Pancreas (tissue), 10 donors: ENCODE measurements at regions not wholly inside any gene's neighbourhood (a gene's known extent, or its start where the extent isn't known, plus 50 kb on each side); places are given as distances from the start of the nearest gene placed in this dataset.
A peak's percentile ranks its signal among the peaks of the same experiment; 100 is the strongest.

Experiments used
- ATAC-seq, 4 donors: fragments of 200-7000 bp; cut with Tn5 transposase; one replicate each; pipeline versions ENCODE4 v1.8.0 to v1.9.1; 2020; ENCODE audit warnings: mild to moderate bottlenecking in 4 of 4, moderate library complexity in 4 of 4
- DNase-seq, 6 donors: peaks; one replicate each; pipeline ENCODE4 v3.0.0-alpha.2; 2020
- FAIRE-seq: peaks from 2 replicates; lab custom pipeline; 2012; peaks lifted over from hg19 to GRCh38; lab: Jason Lieb, UNC
- H3K27ac ChIP-seq, 4 donors: fragments of 200-600 bp; sonication (generic); 1 replicate in 3 of 4; 2 replicates in 1 of 4; pipeline versions ENCODE4 v1.5.0 to v1.8.0; 2020
- H3K27me3 ChIP-seq, 4 donors: fragments of 200-600 bp; one replicate each; pipeline ENCODE4 v1.8.0; 2021
- H3K36me3 ChIP-seq, 3 donors: fragments of 200-600 bp; sonication (generic) in 1 of 3; one replicate each; pipeline versions ENCODE4 v1.5.0 to v1.8.0; 2020 to 2021
- H3K4me1 ChIP-seq, 3 donors: fragments of 200-600 bp; one replicate each; pipeline ENCODE4 v1.8.0; 2021
- H3K4me3 ChIP-seq, 4 donors: fragments of 200-600 bp; sonication (generic) in 2 of 4; one replicate each; pipeline versions ENCODE4 v1.5.0 to v1.8.0; 2020 to 2021
- H3K9me3 ChIP-seq, 4 donors: fragments of 200-600 bp; one replicate each; pipeline ENCODE4 v1.8.0; 2021
- WGBS, 2 donors: extraction: QIAGEN DNeasy Blood & Tissue Kit; methylation state at CpG; one replicate each; pipeline ENCODE4 v1.1.7; 2013; 5-methylcytosine and 5-hydroxymethylcytosine counted together
- intact Hi-C, 3 donors: fragments of 100-400 bp; cut with DNase I; formaldehyde crosslinking; loops; one replicate each; pipeline versions ENCODE4 v1.11.1 to v1.14.2; 2022
- TF ChIP-seq, protein P1 (sequence below), 4 donors: fragments of 200-600 bp; sonication (generic) in 3 of 4; IDR thresholded peaks; one replicate each; pipeline versions ENCODE4 v1.5.0 to v1.8.0; 2021; ENCODE audit warnings: antibody characterized with exemption in 4 of 4
- donor health status: healthy with polysubstance abuse.
- donor health status: DM: no; HTN: no; CAD: no; lungs with moderate emphysema.
- donor health status: DM: no; HTN: no; CAD: no.
- donor health status: control.
- donor health status: control.
- donor health status: Bipolar disorder and iron deficiency.
- donor health status: DM: yes; HTN: yes; CAD: no.
- donor health status: DM: no; HTN: no; CAD: no.
- donor health status: DM: no; HTN: no; CAD: no.
- donor health status: DM: yes; HTN: yes; CAD: no.

DNA sequence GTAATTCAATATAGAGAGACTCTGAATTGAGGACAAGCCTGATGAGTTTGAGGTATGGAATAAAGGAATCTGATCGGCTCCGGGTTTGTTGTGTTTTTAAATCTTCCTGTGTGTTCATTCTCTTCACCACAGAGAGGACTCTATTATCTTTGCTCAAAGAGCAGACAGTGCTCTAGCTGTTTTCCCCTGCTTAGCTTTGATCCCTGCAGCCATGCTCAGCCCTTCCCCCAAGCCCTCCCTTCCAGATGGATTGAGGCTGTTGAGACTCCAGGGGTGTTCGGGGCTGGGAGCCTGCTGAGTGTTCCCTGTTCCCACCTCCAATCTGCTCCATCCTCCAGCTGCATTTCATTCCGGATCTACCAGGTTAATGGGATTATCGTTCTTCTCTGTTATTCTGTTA, 74.2 kb upstream of the CXADR start:
- DNase-seq = no peak
- H3K9me3 ChIP-seq = no peaks in the 10 kb centered on the region
- H3K27ac ChIP-seq = no peak overlapping the region
- ATAC-seq = no peak
- intact Hi-C loops = no loop called here
- TF ChIP-seq, protein P1, sequence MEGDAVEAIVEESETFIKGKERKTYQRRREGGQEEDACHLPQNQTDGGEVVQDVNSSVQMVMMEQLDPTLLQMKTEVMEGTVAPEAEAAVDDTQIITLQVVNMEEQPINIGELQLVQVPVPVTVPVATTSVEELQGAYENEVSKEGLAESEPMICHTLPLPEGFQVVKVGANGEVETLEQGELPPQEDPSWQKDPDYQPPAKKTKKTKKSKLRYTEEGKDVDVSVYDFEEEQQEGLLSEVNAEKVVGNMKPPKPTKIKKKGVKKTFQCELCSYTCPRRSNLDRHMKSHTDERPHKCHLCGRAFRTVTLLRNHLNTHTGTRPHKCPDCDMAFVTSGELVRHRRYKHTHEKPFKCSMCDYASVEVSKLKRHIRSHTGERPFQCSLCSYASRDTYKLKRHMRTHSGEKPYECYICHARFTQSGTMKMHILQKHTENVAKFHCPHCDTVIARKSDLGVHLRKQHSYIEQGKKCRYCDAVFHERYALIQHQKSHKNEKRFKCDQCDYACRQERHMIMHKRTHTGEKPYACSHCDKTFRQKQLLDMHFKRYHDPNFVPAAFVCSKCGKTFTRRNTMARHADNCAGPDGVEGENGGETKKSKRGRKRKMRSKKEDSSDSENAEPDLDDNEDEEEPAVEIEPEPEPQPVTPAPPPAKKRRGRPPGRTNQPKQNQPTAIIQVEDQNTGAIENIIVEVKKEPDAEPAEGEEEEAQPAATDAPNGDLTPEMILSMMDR (IDR thresholded peaks at IDR 0.05) = no peak
- H3K4me1 ChIP-seq = peaks cover 6 to 30% (median 27%) of the 10 kb centered on the region in 3 donors
- H3K27me3 ChIP-seq = no peaks in the 10 kb centered on the region
- no peak for FAIRE-seq
- H3K4me3 ChIP-seq = no peak overlapping the region
- WGBS, 2 donors = 72 to 81% methylated on average over 5 of the region's 5 CpGs
- H3K36me3 ChIP-seq = no peaks in the 10 kb centered on the region

DNA sequence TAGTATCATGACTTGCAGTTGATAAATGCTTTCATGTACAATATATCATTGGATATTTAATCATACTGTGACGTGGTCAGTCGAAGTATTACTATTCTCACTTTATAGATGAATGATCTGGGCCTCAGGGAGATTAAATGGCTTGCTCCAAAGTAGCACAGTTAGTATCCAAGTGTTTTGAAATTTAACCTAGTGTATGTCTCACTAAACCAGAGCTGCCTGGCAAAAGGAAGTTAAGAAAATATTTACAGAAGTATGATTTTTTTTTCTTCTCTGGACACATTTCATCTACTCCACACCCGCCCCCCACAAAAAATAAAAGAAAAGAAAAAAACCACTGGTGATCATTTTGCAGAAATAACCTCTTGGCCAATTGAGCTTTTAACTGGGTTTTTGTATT, 71.9 kb upstream of the CXADR start:
- no peaks in the 10 kb centered on the region for H3K9me3 ChIP-seq
- no peaks in the 10 kb centered on the region for H3K36me3 ChIP-seq
- intact Hi-C loops = no loop called here
- peak; percentile 42 to 60 (median 53) for ATAC-seq
- peaks cover 6 to 30% (median 27%) of the 10 kb centered on the region in 3 donors for H3K4me1 ChIP-seq
- no peak for DNase-seq
- H3K27me3 ChIP-seq = no peaks in the 10 kb centered on the region
- WGBS, 2 donors = 9 to 17% methylated on average over 3 of the region's 3 CpGs
- no peak overlapping the region for H3K4me3 ChIP-seq
- H3K27ac ChIP-seq = peak overlapping the region in 3 of 4 donors; percentile 29 to 73 (median 65)
- no peak for FAIRE-seq
- TF ChIP-seq, protein P1 (IDR thresholded peaks at IDR 0.05) = no peak

DNA sequence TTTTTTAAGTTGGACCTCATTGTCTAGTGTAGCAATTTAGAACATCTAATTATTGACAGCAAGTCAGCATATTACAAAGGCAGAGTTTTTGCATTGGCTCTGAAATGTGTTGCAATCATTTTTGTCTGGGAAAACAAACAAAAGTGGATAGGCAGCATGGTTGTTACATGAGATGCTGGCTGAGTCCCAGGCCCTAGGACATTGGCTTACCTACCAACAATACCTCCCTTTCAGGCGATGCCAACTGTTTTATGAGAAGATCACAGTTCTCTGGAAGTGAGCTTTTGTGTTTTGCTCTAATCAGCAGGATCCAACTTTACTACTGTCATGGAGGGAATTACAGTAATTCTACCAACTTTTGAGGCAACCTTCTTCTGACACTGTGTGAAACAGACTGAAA, 71.5 kb upstream of the CXADR start:
- no peaks in the 10 kb centered on the region for H3K36me3 ChIP-seq
- 17 to 22% methylated on average over 1 of the region's 1 CpG for WGBS, 2 donors
- DNase-seq (peak in 4 of 6 donors; percentile 77 to 80 (median 78)), ATAC-seq (peak; percentile 90 to 95 (median 92)), FAIRE-seq (no peak)
- TF ChIP-seq, protein P1 (IDR thresholded peaks at IDR 0.05) = no peak
- H3K4me3 ChIP-seq = no peak overlapping the region
- H3K27me3 ChIP-seq = no peaks in the 10 kb centered on the region
- peaks cover 6 to 28% (median 25%) of the 10 kb centered on the region in 3 donors for H3K4me1 ChIP-seq
- H3K9me3 ChIP-seq = no peaks in the 10 kb centered on the region
- peak overlapping the region in 3 of 4 donors; percentile 31 to 73 (median 65) for H3K27ac ChIP-seq
- intact Hi-C loops = no loop called here

DNA sequence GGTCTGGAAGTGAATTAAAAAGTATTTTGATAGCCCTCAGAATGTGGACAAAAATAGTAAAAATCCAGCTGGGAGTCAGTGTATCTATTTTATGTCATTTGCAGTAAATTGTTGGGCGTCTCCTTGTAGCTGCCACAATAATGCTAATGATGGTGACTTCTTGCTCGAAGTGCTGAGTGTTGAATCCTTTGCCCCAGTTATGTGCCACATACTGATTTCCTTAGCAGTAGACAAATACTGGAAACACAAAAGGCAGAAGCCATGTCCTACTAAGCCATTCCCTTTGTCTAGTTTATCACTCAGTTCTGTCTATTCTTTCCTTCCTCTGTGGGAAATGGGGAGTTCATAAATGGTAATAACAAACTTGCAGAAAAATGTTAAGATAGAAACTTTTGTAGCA, 70.7 kb upstream of the CXADR start:
- no peak for ATAC-seq

DNA sequence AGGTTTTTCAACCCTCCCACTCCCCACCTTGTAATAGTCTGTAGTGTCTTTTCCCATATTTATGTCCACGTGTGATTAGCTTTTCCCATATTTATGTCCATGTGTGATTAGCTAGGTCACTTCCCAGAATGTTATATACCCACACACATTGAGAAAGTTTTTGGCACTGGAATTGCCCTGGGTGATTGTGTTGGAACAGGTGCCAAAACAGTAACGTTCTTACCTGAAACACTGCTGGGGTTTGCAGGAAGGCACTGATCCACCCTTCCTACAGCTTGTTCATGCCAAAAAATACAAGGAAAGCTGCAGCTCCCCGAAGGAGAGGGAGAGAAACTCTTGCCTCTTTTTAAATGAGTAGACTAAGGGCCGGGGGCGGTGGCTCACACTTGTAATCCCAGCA, 68.0 kb upstream of the CXADR start:
- Histone ChIP-seq H3K9me3 (no peaks in the 10 kb centered on the region), H3K4me3 (no peak overlapping the region), H3K27ac (no peak overlapping the region), H3K4me1 (peaks cover 6 to 26% (median 19%) of the 10 kb centered on the region in 3 donors), H3K27me3 (no peaks in the 10 kb centered on the region), H3K36me3 (no peaks in the 10 kb centered on the region)
- TF ChIP-seq, protein P1 (IDR thresholded peaks at IDR 0.05) = no peak
- ATAC-seq = no peak
- FAIRE-seq = no peak
- intact Hi-C loops = no loop called here
- WGBS, 2 donors = 63 to 72% methylated on average over 5 of the region's 5 CpGs
- no peak for DNase-seq

More for the DNA sequence above, 70.7 kb upstream of the CXADR start:
- TF ChIP-seq, protein P1 (IDR thresholded peaks at IDR 0.05) = no peak
- no peaks in the 10 kb centered on the region for H3K36me3 ChIP-seq
- 81 to 89% methylated on average over 2 of the region's 2 CpGs for WGBS, 2 donors
- DNase-seq = no peak
- no peaks in the 10 kb centered on the region for H3K9me3 ChIP-seq
- H3K4me3 ChIP-seq = no peak overlapping the region
- H3K4me1 ChIP-seq = peaks cover 6 to 21% (median 20%) of the 10 kb centered on the region in 3 donors
- peak overlapping the region in 3 of 4 donors; percentile 31 to 73 (median 65) for H3K27ac ChIP-seq
- no peak for FAIRE-seq
- H3K27me3 ChIP-seq = no peaks in the 10 kb centered on the region
- intact Hi-C loops = no loop called here
